Mesendoderm (in vitro differentiated cells): ENCODE measurements at regions not wholly inside any gene's neighbourhood (a gene's known extent, or its start where the extent isn't known, plus 50 kb on each side); places are given as distances from the start of the nearest gene placed in this dataset.

Experiments used
- DNase-seq: peaks from one replicate; pipeline ENCODE4 v3.0.0; 2013
- H2AK5ac ChIP-seq: 2 replicates; pipeline ENCODE4 v1.6.1; 2013; ENCODE audit warnings: low read length, inconsistent platforms
- H2BK120ac ChIP-seq: 2 replicates; pipeline ENCODE4 v1.6.1; 2013; ENCODE audit warnings: low read depth, mild to moderate bottlenecking, low read length, moderate library complexity, mixed read lengths
- H2BK15ac ChIP-seq: replicated peaks from 2 replicates; pipeline ENCODE4 v1.6.1; 2013; ENCODE audit warnings: low read depth, mild to moderate bottlenecking, moderate library complexity
- H2BK5ac ChIP-seq: 2 replicates; pipeline ENCODE4 v1.6.1; 2013; ENCODE audit warnings: low read length, inconsistent platforms
- H3K18ac ChIP-seq: 2 replicates; pipeline ENCODE4 v1.6.1; 2013; ENCODE audit warnings: mild to moderate bottlenecking, low read length, mixed read lengths
- H3K23ac ChIP-seq: one replicate; pipeline ENCODE4 v1.6.1; 2013; ENCODE audit warnings: low read length
- H3K27ac ChIP-seq: 2 replicates; pipeline ENCODE4 v1.5.1; 2013; ENCODE audit warnings: low read depth, mild to moderate bottlenecking, inconsistent platforms, low read length, moderate library complexity
- H3K27me3 ChIP-seq: 2 replicates; pipeline ENCODE4 v1.6.1; 2013; ENCODE audit warnings: low read length, control low read depth, mild to moderate bottlenecking, inconsistent platforms; ENCODE audit not compliant: insufficient read depth, poor library complexity
- H3K36me3 ChIP-seq: 2 replicates; pipeline ENCODE4 v1.6.1; 2013; ENCODE audit warnings: low read length, inconsistent platforms; ENCODE audit not compliant: control insufficient read depth, insufficient read depth
- H3K4ac ChIP-seq: one replicate; pipeline ENCODE4 v1.6.1; 2013; ENCODE audit warnings: low read depth, mild to moderate bottlenecking, low read length, moderate library complexity
- H3K4me1 ChIP-seq: 2 replicates; pipeline ENCODE4 v1.6.1; 2013; ENCODE audit warnings: low read depth, low read length, inconsistent platforms; ENCODE audit not compliant: control insufficient read depth
- H3K4me2 ChIP-seq: 2 replicates; pipeline ENCODE4 v1.6.1; 2013; ENCODE audit warnings: low read length
- H3K4me3 ChIP-seq: 2 replicates; pipeline ENCODE4 v1.5.1; 2013; ENCODE audit warnings: mild to moderate bottlenecking, low read length
- H3K56ac ChIP-seq: one replicate; pipeline ENCODE4 v1.6.1; 2013; ENCODE audit warnings: low read length
- H3K79me1 ChIP-seq: 2 replicates; pipeline ENCODE4 v1.6.1; 2013; ENCODE audit warnings: low read length, inconsistent platforms
- H3K79me2 ChIP-seq: 2 replicates; pipeline ENCODE4 v1.6.1; 2013; ENCODE audit warnings: mild to moderate bottlenecking, low read length; ENCODE audit not compliant: control insufficient read depth, insufficient read depth
- H3K9ac ChIP-seq: 2 replicates; pipeline ENCODE4 v1.6.1; 2013; ENCODE audit warnings: low read length, inconsistent platforms
- H4K5ac ChIP-seq: one replicate; pipeline ENCODE4 v1.6.1; 2013; ENCODE audit warnings: low read length
- H4K8ac ChIP-seq: one replicate; pipeline ENCODE4 v1.6.1; 2013; ENCODE audit warnings: low read depth, mild to moderate bottlenecking, control low read depth, low read length, moderate library complexity
- WGBS: extraction: QIAGEN DNeasy Blood & Tissue Kit; methylation state at CpG from one replicate; pipeline ENCODE4 v1.1.7; 2013; ENCODE audit warnings: low lambda C conversion rate, missing lambda C conversion rate; ENCODE audit not compliant: insufficient coverage; ENCODE audit errors: extremely low coverage; 5-methylcytosine and 5-hydroxymethylcytosine counted together

DNA sequence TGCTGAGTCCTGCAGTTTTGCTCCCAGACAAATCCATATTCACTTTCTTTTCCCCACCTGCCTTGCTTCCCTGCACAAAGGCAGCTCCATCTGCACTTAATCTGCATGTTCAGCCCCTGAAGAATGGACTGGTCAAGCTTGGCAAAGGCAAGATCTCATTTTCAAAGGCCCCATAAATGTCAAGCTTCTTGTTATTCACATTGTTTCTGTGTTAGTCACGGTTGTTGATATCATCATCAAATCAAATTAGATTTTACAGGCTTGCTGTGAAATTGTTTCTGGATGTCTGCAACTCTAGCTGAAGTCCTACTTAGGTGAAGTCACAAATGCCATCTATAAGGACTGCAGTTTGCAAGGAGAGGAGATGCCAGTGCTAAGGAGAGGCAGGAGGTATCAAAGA, 91.0 kb downstream of the GPAM start:
- H3K4ac ChIP-seq, result no peak overlapping the region
- H3K4me3 ChIP-seq, result no peak overlapping the region
- H3K23ac ChIP-seq, result no peak overlapping the region
- H2AK5ac ChIP-seq, result no peak overlapping the region
- no peaks in the 10 kb centered on the region for H3K4me1 ChIP-seq
- no peaks in the 10 kb centered on the region for H3K36me3 ChIP-seq
- no peak overlapping the region for H3K9ac ChIP-seq
- H3K79me1 ChIP-seq, result no peaks in the 10 kb centered on the region
- no peak overlapping the region for H2BK15ac ChIP-seq
- no peak overlapping the region for H2BK120ac ChIP-seq
- H3K18ac ChIP-seq, result no peak overlapping the region
- no peak overlapping the region for H3K4me2 ChIP-seq
- no peak overlapping the region for H2BK5ac ChIP-seq
- H4K5ac ChIP-seq, result no peak overlapping the region
- no CpG with 5 or more reads among the region's 1 CpG for WGBS
- H3K27me3 ChIP-seq, result no peaks in the 10 kb centered on the region
- H4K8ac ChIP-seq, result no peak overlapping the region
- DNase-seq, result no peak
- H3K56ac ChIP-seq, result no peak overlapping the region
- H3K27ac ChIP-seq, result no peak overlapping the region
- H3K79me2 ChIP-seq, result no peaks in the 10 kb centered on the region

GRCh38 chr10:112094984-112095383, 88.6 kb downstream of the GPAM start:
- Histone ChIP-seq H4K8ac (no peak overlapping the region), H3K36me3 (no peaks in the 10 kb centered on the region), H2BK5ac (no peak overlapping the region), H3K9ac (no peak overlapping the region), H3K79me1 (no peaks in the 10 kb centered on the region), H3K23ac (no peak overlapping the region), H3K27me3 (no peaks in the 10 kb centered on the region), H3K4me3 (no peak overlapping the region), H3K27ac (no peak overlapping the region), H2BK120ac (no peak overlapping the region), H3K4ac (no peak overlapping the region), H2AK5ac (no peak overlapping the region), H3K4me1 (no peaks in the 10 kb centered on the region), H3K56ac (no peak overlapping the region), H3K4me2 (no peak overlapping the region), H3K18ac (no peak overlapping the region), H2BK15ac (no peak overlapping the region), H3K79me2 (no peaks in the 10 kb centered on the region), H4K5ac (no peak overlapping the region)
- DNase-seq, result no peak
- no CpG with 5 or more reads among the region's 3 CpGs for WGBS

DNA sequence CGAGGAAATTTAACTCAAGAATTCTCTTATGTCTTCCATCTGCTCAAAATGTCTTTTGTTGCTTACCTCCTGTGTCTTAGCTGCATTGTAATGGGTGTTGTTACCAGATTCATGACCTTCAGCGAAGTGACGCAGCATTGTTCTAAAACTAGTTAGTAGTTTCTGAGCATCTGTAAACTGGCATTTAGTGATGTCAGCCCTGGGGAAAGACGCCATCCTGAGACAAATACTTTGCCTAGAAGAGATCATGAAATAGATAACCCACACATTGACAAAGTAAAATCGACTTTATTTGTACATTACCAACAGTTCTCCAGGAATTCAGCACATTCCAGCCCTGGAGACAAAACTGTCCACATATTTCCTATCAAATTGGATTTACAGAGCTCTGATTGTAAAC, 87.8 kb downstream of the GPAM start:
- Histone ChIP-seq H3K79me2 (no peaks in the 10 kb centered on the region), H3K27me3 (no peaks in the 10 kb centered on the region)
- no CpG with 5 or more reads among the region's 5 CpGs for WGBS

DNA sequence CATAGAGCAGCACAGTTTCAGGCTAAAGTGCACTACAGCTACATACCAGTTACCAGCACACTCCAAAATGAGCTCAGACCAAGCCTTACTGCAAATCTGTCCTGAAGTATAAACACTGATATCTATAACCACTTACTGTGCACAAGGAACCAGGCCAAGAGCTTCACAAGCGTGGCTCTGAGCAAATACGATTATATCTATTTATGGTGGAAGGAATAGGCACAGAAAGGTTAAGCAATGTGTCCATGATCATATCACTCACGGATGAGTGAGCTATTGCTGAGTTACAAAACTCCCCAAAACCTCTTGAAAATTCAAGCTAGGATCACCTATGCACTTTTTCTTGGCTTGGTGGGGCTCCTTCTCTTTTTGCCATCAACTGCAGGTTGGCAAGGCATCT, 84.9 kb downstream of the GPAM start:
- no peak overlapping the region for H3K4me3 ChIP-seq
- H3K27me3 ChIP-seq, result no peaks in the 10 kb centered on the region
- no peak overlapping the region for H3K56ac ChIP-seq
- no peak overlapping the region for H2BK15ac ChIP-seq
- H3K4me1 ChIP-seq, result no peaks in the 10 kb centered on the region
- no peak overlapping the region for H3K18ac ChIP-seq
- H4K8ac ChIP-seq, result no peak overlapping the region
- WGBS, result no CpG with 5 or more reads among the region's 3 CpGs
- no peak overlapping the region for H3K23ac ChIP-seq
- H3K27ac ChIP-seq, result no peak overlapping the region
- H3K79me1 ChIP-seq, result no peaks in the 10 kb centered on the region
- no peak overlapping the region for H3K4ac ChIP-seq
- no peak overlapping the region for H2AK5ac ChIP-seq
- DNase-seq, result no peak
- no peak overlapping the region for H4K5ac ChIP-seq
- H3K36me3 ChIP-seq, result no peaks in the 10 kb centered on the region
- no peak overlapping the region for H2BK5ac ChIP-seq
- H3K4me2 ChIP-seq, result no peak overlapping the region
- no peak overlapping the region for H2BK120ac ChIP-seq
- no peaks in the 10 kb centered on the region for H3K79me2 ChIP-seq
- H3K9ac ChIP-seq, result no peak overlapping the region

More for the DNA sequence above, 87.8 kb downstream of the GPAM start:
- Histone ChIP-seq H3K23ac (no peak overlapping the region), H2BK5ac (no peak overlapping the region), H3K4me2 (no peak overlapping the region), H4K5ac (no peak overlapping the region), H4K8ac (no peak overlapping the region), H3K4ac (no peak overlapping the region), H3K79me1 (no peaks in the 10 kb centered on the region), H2BK120ac (no peak overlapping the region), H3K18ac (no peak overlapping the region), H3K4me1 (no peaks in the 10 kb centered on the region), H2AK5ac (no peak overlapping the region), H3K9ac (no peak overlapping the region), H3K27ac (no peak overlapping the region), H3K4me3 (no peak overlapping the region), H3K56ac (no peak overlapping the region), H3K36me3 (no peaks in the 10 kb centered on the region), H2BK15ac (no peak overlapping the region)
- no peak for DNase-seq
